Sciatic nerve (tissue), 2 donors: ENCODE measurements at regions not wholly inside any gene's neighbourhood (a gene's known extent, or its start where the extent isn't known, plus 50 kb on each side); places are given as distances from the start of the nearest gene placed in this dataset.
"Not testable (repeated sequence)": the region's sequence is repeated elsewhere in the genome, so short reads cannot be mapped to it uniquely, and the experiment has no call there.

Experiments used
- ATAC-seq: fragments of 200-7000 bp; cut with Tn5 transposase; one replicate; pipeline ENCODE4 v1.9.1; 2020; ENCODE audit warnings: mild to moderate bottlenecking, moderate library complexity
- DNase-seq: peaks from one replicate; pipeline ENCODE4 v3.0.0-alpha.2; 2020; ENCODE audit warnings: low spot score
- intact Hi-C: fragments of 100-400 bp; cut with DNase I; formaldehyde crosslinking; loops from one replicate; pipeline ENCODE4 v1.14.2; 2022
- donor health status: DM: no; HTN: no; CAD: no.
- donor health status: DM: no; HTN: no; CAD: no.

- intact Hi-C loops, result no loop called here
- DNase-seq, result no peak
- ATAC-seq, result no peak
These were observed 124.6 kb downstream of the FOXB1 start for GRCh38 chr15:60128710-60129109.

DNA sequence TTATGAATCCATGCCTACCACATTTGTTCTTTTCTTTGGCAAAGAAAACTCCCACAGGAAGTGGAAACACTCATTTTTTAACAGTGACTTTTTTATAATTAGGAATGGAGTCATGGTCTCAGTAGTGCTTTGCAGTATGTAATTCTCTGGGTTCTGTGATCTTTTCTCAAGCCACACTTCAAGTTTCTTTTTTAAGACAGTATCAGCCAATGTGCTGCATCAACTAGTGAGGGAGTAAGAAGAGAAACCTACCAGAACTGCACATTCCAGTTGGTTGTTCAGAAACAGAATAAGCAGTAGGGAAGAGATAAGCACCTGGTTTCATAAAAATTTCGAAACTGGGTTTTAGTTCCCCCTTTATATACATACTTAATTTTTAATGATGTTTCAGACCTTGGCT is 126.3 kb downstream of the FOXB1 start:
- DNase-seq (no peak), ATAC-seq (no peak)
- intact Hi-C loops, result no loop called here

GRCh38 chr15:60130821-60131220 is 126.7 kb downstream of the FOXB1 start:
- DNase-seq (no peak), ATAC-seq (no peak)
- intact Hi-C loops, result no loop called here

GRCh38 chr15:60134609-60135008 is 130.5 kb downstream of the FOXB1 start:
- ATAC-seq, result no peak
- no peak for DNase-seq
- intact Hi-C loops, result no loop called here

DNA sequence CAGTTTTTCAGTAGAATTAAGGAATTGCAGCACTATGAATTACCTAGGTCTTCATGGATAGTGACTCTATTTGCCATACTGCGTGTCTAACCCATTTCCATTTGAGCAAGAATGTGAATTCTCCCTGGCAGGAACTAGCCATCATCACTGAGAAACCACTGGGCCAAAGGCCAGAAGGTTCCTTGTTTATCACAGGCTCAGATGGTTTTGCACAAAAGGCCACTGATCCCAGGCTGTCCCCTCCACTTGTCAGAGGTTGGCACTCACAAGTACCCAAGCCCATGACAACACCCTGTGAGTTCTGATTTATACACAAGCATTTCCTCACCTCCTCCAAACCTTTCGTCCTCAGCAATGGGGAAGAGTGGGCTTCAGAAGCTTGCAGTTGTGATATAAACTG is 131.8 kb downstream of the FOXB1 start:
- intact Hi-C loops, result no loop called here
- DNase-seq (no peak), ATAC-seq (no peak)

GRCh38 chr15:60137711-60138396 is 133.7 kb downstream of the FOXB1 start:
- no peak for DNase-seq
- intact Hi-C loops, result no loop called here

GRCh38 chr15:60138397-60138968 is 134.4 kb downstream of the FOXB1 start:
- no peak for ATAC-seq
- intact Hi-C loops, result no loop called here
- DNase-seq, result no peak

More at GRCh38 chr15:60137711-60138396, 133.7 kb downstream of the FOXB1 start:
- no peak for ATAC-seq

- intact Hi-C loops, result no loop called here
- ATAC-seq (no peak), DNase-seq (no peak)
These were observed 148.3 kb downstream of the FOXB1 start for GRCh38 chr15:60152386-60152785.

DNA sequence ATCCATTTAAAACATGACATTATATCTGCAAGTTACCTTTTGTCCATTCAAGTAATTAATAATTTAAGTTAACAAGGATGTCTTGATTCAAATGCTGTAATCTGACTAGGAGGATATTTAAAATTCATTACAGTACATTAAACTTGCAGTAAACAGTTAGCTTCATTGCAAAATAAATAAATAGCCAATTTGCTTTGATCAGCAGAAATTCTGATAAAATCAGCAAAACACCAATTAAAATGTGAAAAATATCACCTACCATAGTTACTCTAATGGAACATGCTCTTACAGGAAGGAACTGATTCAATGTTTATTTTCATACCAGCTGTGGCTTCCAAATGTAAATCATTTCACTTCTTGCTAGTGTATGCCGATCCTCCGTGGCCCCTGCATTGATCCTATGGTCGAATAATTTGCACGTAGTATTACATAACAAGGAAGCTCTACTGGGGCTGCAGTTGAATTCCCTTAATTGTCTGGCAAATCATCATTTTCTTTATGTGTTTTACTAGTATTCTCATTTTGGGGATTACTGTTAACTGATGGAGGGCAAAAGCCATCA is 150.7 kb downstream of the FOXB1 start:
- no peak for ATAC-seq
- no peak for DNase-seq
- intact Hi-C loops, result no loop called here

- intact Hi-C loops, result no loop called here
- ATAC-seq (no peak), DNase-seq (no peak)
These were observed 151.6 kb downstream of the FOXB1 start for GRCh38 chr15:60155661-60156060.

DNA sequence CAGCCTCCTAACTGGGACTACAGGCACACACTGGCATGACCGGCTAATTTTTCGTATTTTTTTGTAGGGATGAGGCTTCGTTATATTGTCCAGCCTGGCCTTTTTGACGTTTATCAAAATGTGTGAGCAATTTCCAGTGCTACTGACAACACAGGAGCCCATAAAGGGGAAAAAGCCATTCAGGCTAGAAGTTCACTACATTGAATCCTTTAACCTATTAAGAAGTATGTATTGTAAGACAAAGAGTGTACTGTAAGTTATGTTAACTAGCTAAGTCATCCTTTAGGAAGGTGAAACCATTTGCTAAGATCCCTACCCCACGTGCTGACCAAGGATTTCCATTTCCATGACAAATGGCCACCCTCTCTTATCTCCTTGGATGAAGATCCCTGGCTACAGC is 156.8 kb downstream of the FOXB1 start:
- DNase-seq (no peak), ATAC-seq (no peak)
- intact Hi-C loops, result no loop called here

GRCh38 chr15:60161704-60162103 is 157.6 kb downstream of the FOXB1 start:
- DNase-seq, result no peak
- ATAC-seq, result no peak
- intact Hi-C loops, result no loop called here

DNA sequence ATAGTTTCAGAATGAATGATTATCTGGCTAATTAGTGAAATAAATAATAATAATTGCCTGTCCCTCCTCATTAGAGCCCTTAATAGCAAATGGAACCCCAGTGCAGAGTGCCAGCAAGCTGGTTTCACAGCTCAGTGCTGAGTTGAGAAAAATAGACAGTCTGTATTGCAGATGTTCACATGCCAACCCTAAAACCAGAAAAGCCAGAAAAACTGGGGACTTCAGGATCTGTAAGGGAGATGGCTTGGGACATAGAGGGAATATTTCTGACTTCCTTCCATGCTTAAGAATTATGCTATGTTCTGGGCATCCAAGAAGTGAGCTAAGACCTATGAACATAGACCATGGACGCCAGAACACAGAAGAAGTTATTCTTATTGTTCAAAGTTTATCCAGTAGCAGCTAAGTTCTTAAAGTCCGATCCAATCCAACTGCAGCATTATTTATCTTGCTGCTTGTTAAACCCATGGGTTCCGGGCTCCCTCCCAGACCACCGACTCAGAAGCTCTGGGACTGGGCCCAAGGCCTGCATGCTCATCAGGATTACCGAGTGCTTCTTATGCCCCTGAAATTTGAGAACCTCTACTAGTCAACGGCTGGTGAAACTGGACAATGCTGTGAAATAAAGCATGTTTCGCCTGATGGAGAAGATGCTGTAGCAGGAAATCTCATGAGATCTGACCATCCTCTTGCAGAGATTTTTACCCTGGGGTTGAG is 158.3 kb downstream of the FOXB1 start:
- ATAC-seq, result no peak
- no peak for DNase-seq
- intact Hi-C loops, result no loop called here

GRCh38 chr15:60162968-60163355 is 158.9 kb downstream of the FOXB1 start:
- no peak for DNase-seq
- ATAC-seq, result no peak
- intact Hi-C loops, result no loop called here

DNA sequence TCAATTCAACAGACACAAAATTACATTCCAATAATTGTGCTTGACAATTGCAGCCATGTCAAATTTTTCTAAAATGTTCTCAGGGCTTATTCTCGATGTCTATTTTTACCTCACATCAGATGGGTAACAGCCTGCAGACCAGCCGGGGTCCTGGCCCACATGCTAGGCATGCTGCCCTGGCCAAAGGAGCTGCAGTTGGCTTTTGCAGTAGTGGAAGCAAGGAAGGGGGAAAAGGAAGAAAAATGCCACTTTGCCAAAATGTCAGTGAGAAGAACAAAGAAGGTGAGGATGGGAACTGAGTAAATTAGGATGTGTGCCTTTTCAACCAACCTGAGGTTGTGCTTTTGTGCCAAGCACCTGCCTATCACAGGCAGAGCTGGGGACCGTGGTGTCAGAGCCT is 161.0 kb downstream of the FOXB1 start:
- ATAC-seq (no peak), DNase-seq (no peak)
- intact Hi-C loops, result no loop called here

DNA sequence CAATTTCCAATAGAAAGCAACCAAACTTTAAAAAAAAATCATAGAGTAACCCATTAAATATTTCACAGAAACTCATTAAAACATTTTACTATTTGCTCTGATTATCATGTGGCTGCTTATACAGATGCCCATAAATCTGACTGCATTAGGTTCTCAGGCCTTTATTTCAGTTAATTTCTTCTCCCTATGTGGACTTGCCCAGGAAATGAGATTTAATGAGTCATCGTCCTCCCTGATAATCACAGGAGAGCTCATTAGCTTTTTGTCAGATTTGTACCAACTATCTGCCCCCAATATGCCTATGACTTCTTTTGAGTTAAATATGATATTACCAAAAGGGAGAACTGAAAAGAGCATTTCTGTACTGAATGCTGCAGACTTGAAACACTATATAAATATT is 168.0 kb downstream of the FOXB1 start:
- ATAC-seq, result no peak
- DNase-seq, result no peak
- intact Hi-C loops, result no loop called here

DNA sequence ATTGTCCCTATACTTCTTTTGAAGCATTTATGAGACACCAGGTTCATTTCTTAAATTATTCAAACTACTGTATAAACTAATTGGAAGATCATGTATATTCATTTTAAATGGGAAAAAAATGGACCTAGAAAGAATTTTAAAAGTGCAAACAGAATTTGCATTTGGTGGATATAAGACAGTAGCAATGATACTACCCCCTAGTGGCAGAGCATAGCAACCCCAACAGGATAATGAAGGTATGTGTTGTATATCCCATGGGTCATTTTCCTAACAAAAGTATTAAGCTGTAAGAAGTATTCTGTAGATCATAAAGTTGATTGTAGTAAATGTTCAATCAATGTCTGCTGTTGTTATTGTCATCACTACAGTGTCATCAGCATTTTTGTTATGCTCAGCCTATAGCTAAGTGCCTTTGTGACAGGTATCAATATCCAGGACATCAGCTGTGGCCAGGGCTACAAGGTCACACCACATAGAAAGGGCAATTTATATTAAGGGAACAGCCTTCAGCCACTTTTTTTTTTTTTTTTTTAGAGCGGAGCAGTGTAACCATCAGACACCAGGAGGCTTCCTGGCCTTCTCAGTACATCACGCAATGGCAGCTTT is 175.8 kb downstream of the FOXB1 start:
- no peak for DNase-seq
- ATAC-seq, result no peak

DNA sequence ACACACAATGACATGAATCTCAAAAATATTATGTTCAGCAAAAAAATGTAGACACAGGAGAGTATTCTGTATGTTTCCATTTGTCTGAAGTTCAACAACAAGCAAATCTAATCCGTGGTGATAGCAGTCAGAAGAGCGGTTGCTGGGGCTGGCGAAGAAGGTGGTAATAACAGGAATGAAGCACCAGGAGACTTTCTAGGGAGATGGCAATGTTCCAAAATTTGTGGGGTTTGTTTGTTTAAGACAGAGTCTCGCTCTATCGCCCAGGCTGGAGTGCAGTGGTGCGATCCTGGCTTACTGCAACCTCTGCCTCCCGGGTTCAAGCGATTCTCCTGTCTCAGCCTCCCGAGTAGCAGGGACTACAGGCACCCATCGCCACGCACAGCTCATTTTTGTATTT is 177.8 kb downstream of the FOXB1 start:
- DNase-seq, intact Hi-C loops, ATAC-seq: not testable (repeated sequence)

More for the DNA sequence above, 175.8 kb downstream of the FOXB1 start:
- intact Hi-C loops, result no loop called here

- no peak for DNase-seq
- intact Hi-C loops, result no loop called here
- no peak for ATAC-seq
These were observed 179.3 kb downstream of the FOXB1 start for GRCh38 chr15:60183366-60183765.

GRCh38 chr15:60184579-60184978 is 180.5 kb downstream of the FOXB1 start:
- no peak for ATAC-seq
- no peak for DNase-seq
- intact Hi-C loops, result no loop called here
